ENCODE measurements at regions not wholly inside any gene's neighbourhood (a gene's known extent, or its start where the extent isn't known, plus 50 kb on each side); places are given as distances from the start of the nearest gene placed in this dataset.

GRCh38 chr9:113818391-113818790, 57.7 kb upstream of the ZNF618 start:
- H3K9me3 ChIP-seq = peaks cover 12% of the 10 kb centered on the region
- 22% methylated on average over 1 of the region's 1 CpG for WGBS (ENCODE audit: low lambda C conversion rate)
- CTCF ChIA-PET = no interaction called here

More at GRCh38 chr9:113818391-113818790, 57.7 kb upstream of the ZNF618 start:
- Histone ChIP-seq H3K9ac (no peak overlapping the region), H3K4me1 (ENCODE audit: control insufficient read depth in 1 of 2, insufficient read depth in 2 of 2, low read depth in 1 of 2, low read length in 1 of 2) (no peaks in the 10 kb centered on the region), H3K79me2 (ENCODE audit: insufficient read depth) (no peaks in the 10 kb centered on the region), H3K27ac (ENCODE audit: low read depth in 2 of 2, low read length in 1 of 2) (no peak overlapping the region), H3K4me2 (no peak overlapping the region), H3K36me3 (replicated peaks in 1 of 2; ENCODE audit: control insufficient read depth in 1 of 2, insufficient read depth in 2 of 2, low read length in 1 of 2) (peaks cover 0 to 3% of the 10 kb centered on the region in 2 experiments), H3F3A (replicated peaks; ENCODE audit: insufficient read depth) (no peaks in the 10 kb centered on the region), H3K4me3 (ENCODE audit: low read depth in 2 of 2, low read length in 1 of 2) (no peak overlapping the region), H4K20me1 (ENCODE audit: insufficient read depth) (no peaks in the 10 kb centered on the region), H2AFZ (ENCODE audit: low read depth) (no peak overlapping the region), H3K27me3 (ENCODE audit: insufficient read depth) (no peaks in the 10 kb centered on the region; the same call in 1 of the 2 replicates), H3K9me2 (no peaks in the 10 kb centered on the region)
- no peak for TF ChIP-seq MAX (IDR thresholded peaks at IDR 0.05; ENCODE audit: low read depth)
- TF ChIP-seq MXI1 (IDR thresholded peaks at IDR 0.05; ENCODE audit: low read depth, low read length) = no peak
- no peak for TF ChIP-seq TEAD4 (IDR thresholded peaks at IDR 0.05; ENCODE audit: borderline replicate concordance, insufficient read depth)
- no peak for TF ChIP-seq YY1 (IDR thresholded peaks at IDR 0.05; ENCODE audit: low read depth)
- TF ChIP-seq POLR2AphosphoS5 (IDR thresholded peaks at IDR 0.05; ENCODE audit: low read depth, low read length) = no peak
- TF ChIP-seq FOSL2 (IDR thresholded peaks at IDR 0.05; ENCODE audit: borderline replicate concordance, low read depth) = no peak
- TF ChIP-seq NRF1 (IDR thresholded peaks at IDR 0.05; ENCODE audit: low read depth, low read length) = no peak
- no peak for TF ChIP-seq FOXJ3 (CRISPR knock-in tag; IDR thresholded peaks at IDR 0.05)
- TF ChIP-seq, protein P1, sequence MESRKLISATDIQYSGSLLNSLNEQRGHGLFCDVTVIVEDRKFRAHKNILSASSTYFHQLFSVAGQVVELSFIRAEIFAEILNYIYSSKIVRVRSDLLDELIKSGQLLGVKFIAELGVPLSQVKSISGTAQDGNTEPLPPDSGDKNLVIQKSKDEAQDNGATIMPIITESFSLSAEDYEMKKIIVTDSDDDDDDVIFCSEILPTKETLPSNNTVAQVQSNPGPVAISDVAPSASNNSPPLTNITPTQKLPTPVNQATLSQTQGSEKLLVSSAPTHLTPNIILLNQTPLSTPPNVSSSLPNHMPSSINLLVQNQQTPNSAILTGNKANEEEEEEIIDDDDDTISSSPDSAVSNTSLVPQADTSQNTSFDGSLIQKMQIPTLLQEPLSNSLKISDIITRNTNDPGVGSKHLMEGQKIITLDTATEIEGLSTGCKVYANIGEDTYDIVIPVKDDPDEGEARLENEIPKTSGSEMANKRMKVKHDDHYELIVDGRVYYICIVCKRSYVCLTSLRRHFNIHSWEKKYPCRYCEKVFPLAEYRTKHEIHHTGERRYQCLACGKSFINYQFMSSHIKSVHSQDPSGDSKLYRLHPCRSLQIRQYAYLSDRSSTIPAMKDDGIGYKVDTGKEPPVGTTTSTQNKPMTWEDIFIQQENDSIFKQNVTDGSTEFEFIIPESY (IDR thresholded peaks at IDR 0.05; ENCODE audit: borderline replicate concordance, low read depth) = no peak
- no peak for TF ChIP-seq EZH2phosphoT487 (IDR thresholded peaks at IDR 0.05; ENCODE audit: borderline replicate concordance, low read depth)
- TF ChIP-seq, protein P2, sequence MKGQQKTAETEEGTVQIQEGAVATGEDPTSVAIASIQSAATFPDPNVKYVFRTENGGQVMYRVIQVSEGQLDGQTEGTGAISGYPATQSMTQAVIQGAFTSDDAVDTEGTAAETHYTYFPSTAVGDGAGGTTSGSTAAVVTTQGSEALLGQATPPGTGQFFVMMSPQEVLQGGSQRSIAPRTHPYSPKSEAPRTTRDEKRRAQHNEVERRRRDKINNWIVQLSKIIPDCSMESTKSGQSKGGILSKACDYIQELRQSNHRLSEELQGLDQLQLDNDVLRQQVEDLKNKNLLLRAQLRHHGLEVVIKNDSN (IDR thresholded peaks at IDR 0.05; ENCODE audit: borderline replicate concordance, low read depth) = no peak
- TF ChIP-seq SIN3A (IDR thresholded peaks at IDR 0.05; ENCODE audit: borderline replicate concordance, low read depth, low read length) = no peak
- TF ChIP-seq, protein P3, sequence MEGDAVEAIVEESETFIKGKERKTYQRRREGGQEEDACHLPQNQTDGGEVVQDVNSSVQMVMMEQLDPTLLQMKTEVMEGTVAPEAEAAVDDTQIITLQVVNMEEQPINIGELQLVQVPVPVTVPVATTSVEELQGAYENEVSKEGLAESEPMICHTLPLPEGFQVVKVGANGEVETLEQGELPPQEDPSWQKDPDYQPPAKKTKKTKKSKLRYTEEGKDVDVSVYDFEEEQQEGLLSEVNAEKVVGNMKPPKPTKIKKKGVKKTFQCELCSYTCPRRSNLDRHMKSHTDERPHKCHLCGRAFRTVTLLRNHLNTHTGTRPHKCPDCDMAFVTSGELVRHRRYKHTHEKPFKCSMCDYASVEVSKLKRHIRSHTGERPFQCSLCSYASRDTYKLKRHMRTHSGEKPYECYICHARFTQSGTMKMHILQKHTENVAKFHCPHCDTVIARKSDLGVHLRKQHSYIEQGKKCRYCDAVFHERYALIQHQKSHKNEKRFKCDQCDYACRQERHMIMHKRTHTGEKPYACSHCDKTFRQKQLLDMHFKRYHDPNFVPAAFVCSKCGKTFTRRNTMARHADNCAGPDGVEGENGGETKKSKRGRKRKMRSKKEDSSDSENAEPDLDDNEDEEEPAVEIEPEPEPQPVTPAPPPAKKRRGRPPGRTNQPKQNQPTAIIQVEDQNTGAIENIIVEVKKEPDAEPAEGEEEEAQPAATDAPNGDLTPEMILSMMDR (IDR thresholded peaks at IDR 0.05) = no peak
- TF ChIP-seq, protein P4, sequence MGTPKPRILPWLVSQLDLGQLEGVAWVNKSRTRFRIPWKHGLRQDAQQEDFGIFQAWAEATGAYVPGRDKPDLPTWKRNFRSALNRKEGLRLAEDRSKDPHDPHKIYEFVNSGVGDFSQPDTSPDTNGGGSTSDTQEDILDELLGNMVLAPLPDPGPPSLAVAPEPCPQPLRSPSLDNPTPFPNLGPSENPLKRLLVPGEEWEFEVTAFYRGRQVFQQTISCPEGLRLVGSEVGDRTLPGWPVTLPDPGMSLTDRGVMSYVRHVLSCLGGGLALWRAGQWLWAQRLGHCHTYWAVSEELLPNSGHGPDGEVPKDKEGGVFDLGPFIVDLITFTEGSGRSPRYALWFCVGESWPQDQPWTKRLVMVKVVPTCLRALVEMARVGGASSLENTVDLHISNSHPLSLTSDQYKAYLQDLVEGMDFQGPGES (IDR thresholded peaks at IDR 0.05; ENCODE audit: low read depth, low read length) = no peak
- no peak for TF ChIP-seq TCF12 (IDR thresholded peaks at IDR 0.05)
- TF ChIP-seq TAF1 (IDR thresholded peaks at IDR 0.05; ENCODE audit: borderline replicate concordance, low read depth, low read length) = no peak
- TF ChIP-seq EP300 (IDR thresholded peaks at IDR 0.05; ENCODE audit: borderline replicate concordance in 1 of 2, low read depth in 1 of 2, low read length in 1 of 2) = no peak
- TF ChIP-seq CHD2 (IDR thresholded peaks at IDR 0.05; ENCODE audit: low read length, partially characterized antibody) = no peak
- no peak for TF ChIP-seq RXRA (IDR thresholded peaks at IDR 0.05; ENCODE audit: borderline replicate concordance, low read depth)
- DNase-seq = no peak
- POLR2A ChIA-PET = no interaction called here
